ENCODE measurements at regions not wholly inside any gene's neighbourhood (a gene's known extent, or its start where the extent isn't known, plus 50 kb on each side); places are given as distances from the start of the nearest gene placed in this dataset.

DNA sequence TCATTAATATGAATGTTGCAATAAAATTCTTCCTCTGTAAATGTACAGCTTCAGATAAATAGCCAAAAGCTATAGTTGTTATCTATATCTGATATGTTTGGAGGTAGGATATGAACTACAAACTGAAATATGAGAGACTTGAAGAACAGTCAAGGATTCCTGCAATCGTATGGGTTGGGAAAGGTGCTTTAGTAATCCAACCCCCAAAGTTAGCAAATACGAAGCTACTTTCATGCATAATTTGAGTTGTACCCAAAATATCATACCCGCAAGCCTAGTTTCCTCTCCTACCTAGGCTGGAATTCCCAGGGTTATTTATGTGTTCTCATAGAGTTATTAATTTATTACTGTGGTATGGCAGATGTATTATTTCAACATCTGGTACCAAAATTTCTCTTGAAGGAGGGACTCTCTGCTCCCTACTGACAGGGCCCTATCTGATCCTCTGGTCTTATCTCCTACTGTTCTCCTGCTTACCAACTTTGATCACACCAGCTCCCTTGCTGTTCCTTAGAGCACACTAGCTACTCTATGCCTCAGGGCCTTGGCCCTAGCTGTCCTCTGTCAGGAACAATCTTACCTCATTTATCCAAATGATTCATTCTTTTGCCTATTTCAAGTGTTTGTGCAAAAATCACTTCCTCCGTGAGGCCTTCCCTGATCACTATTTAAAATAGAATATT lies 140.4 kb upstream of the CCDC54 start:
- no peak for ATAC-seq
- Mint-ChIP-seq H3K27me3 (peaks cover 9% of the 10 kb centered on the region), H3K36me3 (no peaks in the 10 kb centered on the region)

DNA sequence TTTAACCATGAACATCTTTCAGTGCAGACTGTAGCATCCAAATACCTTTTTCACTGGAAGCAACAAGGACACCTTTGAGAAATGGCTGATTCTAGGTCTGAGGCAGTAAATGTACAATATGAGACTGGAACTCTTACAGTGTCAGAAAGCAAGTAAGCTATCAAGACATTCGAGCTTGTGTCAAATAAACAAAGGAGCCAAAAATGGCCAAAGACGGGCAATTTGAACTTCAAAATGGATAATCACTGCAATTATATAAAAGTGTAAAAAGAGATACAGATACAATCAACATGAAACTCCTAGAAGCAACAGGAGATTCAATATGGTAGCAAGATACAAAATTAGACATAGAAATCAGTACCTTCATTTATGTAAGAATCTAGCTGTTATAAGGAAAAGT lies 138.5 kb upstream of the CCDC54 start:
- H3K27me3 Mint-ChIP-seq, result peaks cover 9% of the 10 kb centered on the region
- H3K4me1 Mint-ChIP-seq, result peaks cover 27% of the 10 kb centered on the region
- no peaks in the 10 kb centered on the region for H3K9me3 Mint-ChIP-seq
- ATAC-seq, result no peak
- no peaks in the 10 kb centered on the region for H3K36me3 Mint-ChIP-seq
- H3K27ac Mint-ChIP-seq, result no peak overlapping the region
- no peak overlapping the region for H3K4me3 Mint-ChIP-seq

More for the DNA sequence above, 140.4 kb upstream of the CCDC54 start:
- Mint-ChIP-seq H3K4me1 (peaks cover 20% of the 10 kb centered on the region), H3K4me3 (no peak overlapping the region), H3K9me3 (no peaks in the 10 kb centered on the region), H3K27ac (no peak overlapping the region)

- ATAC-seq, result no peak
- H3K4me1 Mint-ChIP-seq, result peaks cover 27% of the 10 kb centered on the region
- no peak overlapping the region for H3K27ac Mint-ChIP-seq
- peak overlapping the region; percentile 35 for H3K4me3 Mint-ChIP-seq
- peaks cover 9% of the 10 kb centered on the region for H3K27me3 Mint-ChIP-seq
- H3K9me3 Mint-ChIP-seq, result no peaks in the 10 kb centered on the region
- H3K36me3 Mint-ChIP-seq, result no peaks in the 10 kb centered on the region
Observed at GRCh38 chr3:107239703-107240102, 137.5 kb upstream of the CCDC54 start.

- peak overlapping the region; percentile 65 for H3K27ac Mint-ChIP-seq
- H3K4me3 Mint-ChIP-seq, result peak overlapping the region; percentile 91
- no peaks in the 10 kb centered on the region for H3K36me3 Mint-ChIP-seq
- H3K4me1 Mint-ChIP-seq, result peaks cover 25% of the 10 kb centered on the region
- H3K9me3 Mint-ChIP-seq, result no peaks in the 10 kb centered on the region
- peaks cover 6% of the 10 kb centered on the region for H3K27me3 Mint-ChIP-seq
- peak; percentile 97 for ATAC-seq
Observed at GRCh38 chr3:107240183-107241091, 136.8 kb upstream of the CCDC54 start.

GRCh38 chr3:107241217-107241616 lies 136.0 kb upstream of the CCDC54 start:
- Mint-ChIP-seq H3K27ac (peak overlapping the region; percentile 65), H3K9me3 (no peaks in the 10 kb centered on the region), H3K4me3 (peak overlapping the region; percentile 91), H3K4me1 (peaks cover 17% of the 10 kb centered on the region), H3K36me3 (peaks cover 1% of the 10 kb centered on the region), H3K27me3 (no peaks in the 10 kb centered on the region)
- ATAC-seq, result peak; percentile 53

DNA sequence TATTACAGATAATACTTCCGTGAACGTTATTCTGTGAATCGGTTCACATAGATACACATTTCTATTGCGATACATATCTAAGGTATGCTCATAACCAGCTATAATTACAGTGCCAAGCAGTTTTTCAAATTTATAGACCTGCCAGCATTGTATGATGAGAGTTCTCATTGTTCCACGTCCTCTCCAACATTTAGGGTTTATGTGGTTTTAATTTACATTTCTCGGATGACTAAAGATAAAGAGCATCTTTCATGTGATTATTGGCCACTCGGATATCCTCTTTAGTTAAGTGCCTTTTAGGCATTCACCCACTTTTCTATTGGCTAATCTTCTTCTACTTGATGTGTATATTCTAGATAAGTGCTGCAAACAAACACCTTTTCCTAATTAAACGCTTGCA lies 134.7 kb upstream of the CCDC54 start:
- Mint-ChIP-seq H3K4me1 (peaks cover 17% of the 10 kb centered on the region), H3K4me3 (no peak overlapping the region), H3K27ac (no peak overlapping the region), H3K36me3 (peaks cover 5% of the 10 kb centered on the region), H3K9me3 (no peaks in the 10 kb centered on the region), H3K27me3 (no peaks in the 10 kb centered on the region)
- ATAC-seq, result no peak

GRCh38 chr3:107247116-107247515 lies 130.1 kb upstream of the CCDC54 start:
- Mint-ChIP-seq H3K27ac (no peak overlapping the region), H3K9me3 (no peaks in the 10 kb centered on the region)

DNA sequence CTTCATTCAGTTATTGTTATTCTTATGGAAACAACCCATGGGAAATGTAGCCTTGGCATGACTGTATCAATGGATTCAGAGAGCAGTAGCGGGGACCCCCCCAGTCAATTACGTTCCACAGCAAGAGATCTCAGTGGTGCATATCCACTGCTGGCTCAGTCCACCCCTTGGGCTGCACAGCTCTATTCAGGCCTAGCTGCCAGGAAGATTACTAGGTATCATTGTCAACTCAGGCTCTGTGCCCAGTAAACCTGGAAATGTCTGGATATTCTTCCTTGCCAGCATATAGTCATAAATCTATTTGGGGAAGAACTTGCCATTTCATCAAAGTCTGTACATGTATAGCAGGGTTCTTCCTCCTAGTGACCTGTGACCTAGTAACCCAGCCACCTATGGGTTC lies 128.1 kb upstream of the CCDC54 start:
- ATAC-seq, result no peak
- no peaks in the 10 kb centered on the region for H3K27me3 Mint-ChIP-seq
- no peak overlapping the region for H3K4me3 Mint-ChIP-seq
- H3K4me1 Mint-ChIP-seq, result no peaks in the 10 kb centered on the region
- H3K9me3 Mint-ChIP-seq, result no peaks in the 10 kb centered on the region
- H3K36me3 Mint-ChIP-seq, result peaks cover 5% of the 10 kb centered on the region
- no peak overlapping the region for H3K27ac Mint-ChIP-seq

More at GRCh38 chr3:107247116-107247515, 130.1 kb upstream of the CCDC54 start:
- Mint-ChIP-seq H3K36me3 (peaks cover 5% of the 10 kb centered on the region), H3K27me3 (no peaks in the 10 kb centered on the region), H3K4me1 (peaks cover 5% of the 10 kb centered on the region), H3K4me3 (no peak overlapping the region)
- ATAC-seq, result no peak

GRCh38 chr3:107250221-107250620 lies 127.0 kb upstream of the CCDC54 start:
- no peaks in the 10 kb centered on the region for H3K27me3 Mint-ChIP-seq
- H3K4me1 Mint-ChIP-seq, result no peaks in the 10 kb centered on the region
- H3K9me3 Mint-ChIP-seq, result no peaks in the 10 kb centered on the region
- no peak for ATAC-seq
- no peak overlapping the region for H3K4me3 Mint-ChIP-seq
- H3K36me3 Mint-ChIP-seq, result peaks cover 5% of the 10 kb centered on the region
- H3K27ac Mint-ChIP-seq, result no peak overlapping the region

- no peak for ATAC-seq
- Mint-ChIP-seq H3K27ac (no peak overlapping the region), H3K36me3 (no peaks in the 10 kb centered on the region), H3K4me1 (no peaks in the 10 kb centered on the region), H3K27me3 (no peaks in the 10 kb centered on the region), H3K4me3 (no peak overlapping the region), H3K9me3 (no peaks in the 10 kb centered on the region)
Observed at GRCh38 chr3:107251819-107252218, 125.4 kb upstream of the CCDC54 start.

- no peaks in the 10 kb centered on the region for H3K9me3 Mint-ChIP-seq
- no peak for ATAC-seq
- H3K27me3 Mint-ChIP-seq, result no peaks in the 10 kb centered on the region
- H3K36me3 Mint-ChIP-seq, result no peaks in the 10 kb centered on the region
- H3K27ac Mint-ChIP-seq, result no peak overlapping the region
- no peaks in the 10 kb centered on the region for H3K4me1 Mint-ChIP-seq
- no peak overlapping the region for H3K4me3 Mint-ChIP-seq
Observed at GRCh38 chr3:107256963-107257362, 120.3 kb upstream of the CCDC54 start.

- no peak overlapping the region for H3K4me3 Mint-ChIP-seq
- H3K9me3 Mint-ChIP-seq, result no peaks in the 10 kb centered on the region
- H3K36me3 Mint-ChIP-seq, result no peaks in the 10 kb centered on the region
- ATAC-seq, result no peak
- no peaks in the 10 kb centered on the region for H3K27me3 Mint-ChIP-seq
- H3K4me1 Mint-ChIP-seq, result peaks cover 4% of the 10 kb centered on the region
- no peak overlapping the region for H3K27ac Mint-ChIP-seq
Observed at GRCh38 chr3:107258300-107258699, 118.9 kb upstream of the CCDC54 start.

GRCh38 chr3:107260207-107260606 lies 117.0 kb upstream of the CCDC54 start:
- H3K4me3 Mint-ChIP-seq, result no peak overlapping the region
- no peaks in the 10 kb centered on the region for H3K9me3 Mint-ChIP-seq
- peaks cover 11% of the 10 kb centered on the region for H3K4me1 Mint-ChIP-seq
- no peaks in the 10 kb centered on the region for H3K27me3 Mint-ChIP-seq
- ATAC-seq, result no peak
- no peaks in the 10 kb centered on the region for H3K36me3 Mint-ChIP-seq
- H3K27ac Mint-ChIP-seq, result no peak overlapping the region

GRCh38 chr3:107263269-107264021 lies 113.8 kb upstream of the CCDC54 start:
- Mint-ChIP-seq H3K9me3 (no peaks in the 10 kb centered on the region), H3K27me3 (no peaks in the 10 kb centered on the region), H3K4me3 (peak overlapping the region; percentile 19), H3K4me1 (peaks cover 11% of the 10 kb centered on the region), H3K36me3 (no peaks in the 10 kb centered on the region), H3K27ac (peak overlapping the region; percentile 36)
- no peak for ATAC-seq

DNA sequence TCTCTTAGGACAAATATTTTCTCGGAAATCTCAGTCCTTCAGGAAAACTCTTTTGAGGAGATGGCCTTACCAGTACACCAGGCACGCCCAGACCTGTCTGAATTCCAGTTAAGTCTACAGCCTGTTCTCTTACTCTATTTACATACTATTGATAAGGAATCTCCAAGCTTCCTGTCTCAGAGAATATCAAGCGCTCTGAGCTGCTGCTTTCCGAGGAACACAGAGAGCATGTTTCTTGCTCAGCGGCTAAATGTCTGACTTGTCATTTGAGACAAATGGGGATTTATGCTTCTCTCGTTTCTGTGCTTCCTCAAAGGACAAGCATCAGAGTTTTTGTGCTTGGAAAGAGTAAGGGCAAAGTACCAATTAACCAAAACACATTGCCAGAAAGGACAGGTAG lies 112.4 kb upstream of the CCDC54 start:
- Mint-ChIP-seq H3K9me3 (no peaks in the 10 kb centered on the region), H3K4me1 (peaks cover 11% of the 10 kb centered on the region), H3K27ac (no peak overlapping the region), H3K36me3 (no peaks in the 10 kb centered on the region), H3K4me3 (no peak overlapping the region), H3K27me3 (no peaks in the 10 kb centered on the region)
- no peak for ATAC-seq
